Ramos (cell line): ENCODE measurements at regions not wholly inside any gene's neighbourhood (a gene's known extent, or its start where the extent isn't known, plus 50 kb on each side); places are given as distances from the start of the nearest gene placed in this dataset.

ENCODE experiments used
- in situ Hi-C: fragments of 300-500 bp; cut with MboI; formaldehyde crosslinking; loops from one replicate; pipeline ENCODE4 v1.14.3; 2022; ENCODE audit warnings: low sequenced_read_pairs; ENCODE audit not compliant: unreplicated experiment

DNA sequence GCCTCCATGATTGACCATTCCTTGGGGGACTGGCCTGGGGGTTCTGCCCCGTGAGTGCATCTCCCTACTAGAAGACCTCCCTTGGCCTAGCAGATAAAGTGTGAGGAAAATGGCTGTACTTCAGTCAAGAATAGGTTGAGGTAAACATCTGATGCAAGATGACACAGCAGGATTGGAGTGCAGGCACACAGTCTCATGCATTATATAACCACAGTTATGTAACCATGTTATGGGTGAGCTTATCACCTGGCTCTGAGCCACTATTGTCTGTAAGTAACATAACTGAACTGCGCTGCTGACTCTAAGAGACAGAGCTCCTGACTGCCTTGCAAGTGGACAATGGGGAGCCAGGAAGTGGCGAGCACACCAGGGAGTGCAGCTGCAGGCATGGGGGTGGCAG is 378.7 kb upstream of the ANO5 start:
- in situ Hi-C loops = no loop called here

DNA sequence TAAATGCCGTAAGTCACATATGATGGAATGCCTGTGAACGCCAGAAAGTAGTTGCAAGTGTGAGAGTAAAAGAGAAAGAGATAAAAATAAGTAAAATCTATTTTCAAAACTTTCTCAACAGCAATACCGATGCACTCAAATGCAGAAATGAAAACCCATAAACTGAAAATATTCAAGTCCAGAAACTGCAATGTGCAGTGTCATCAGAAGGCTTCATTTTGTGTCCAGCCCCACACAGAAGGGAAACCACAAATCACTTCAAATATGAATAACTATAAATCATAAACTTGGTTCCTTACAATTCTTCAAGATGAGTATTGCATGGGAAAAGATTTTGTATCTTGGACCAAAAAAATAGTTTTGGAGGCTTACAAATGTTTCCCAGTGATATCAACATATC is 375.2 kb upstream of the ANO5 start:
- in situ Hi-C loops = no loop called here

DNA sequence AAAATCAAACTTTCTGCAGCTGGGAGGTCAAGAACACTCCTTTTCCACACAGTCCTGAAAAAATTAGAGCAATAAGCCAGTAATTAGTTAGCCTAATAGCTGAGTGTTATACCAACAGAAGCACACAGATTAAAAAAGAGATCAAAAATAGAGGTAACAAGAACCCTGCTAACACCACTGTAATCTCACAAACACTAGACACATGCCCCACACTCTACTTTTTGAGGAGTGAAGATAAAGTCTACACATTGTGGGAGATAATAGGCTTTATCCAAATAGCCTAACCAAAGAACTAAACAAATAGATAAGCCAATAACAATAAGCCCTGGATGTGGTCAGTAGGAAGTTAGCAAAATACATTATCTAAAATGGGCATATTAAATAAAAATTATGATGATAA is 372.7 kb upstream of the ANO5 start:
- in situ Hi-C loops = no loop called here

DNA sequence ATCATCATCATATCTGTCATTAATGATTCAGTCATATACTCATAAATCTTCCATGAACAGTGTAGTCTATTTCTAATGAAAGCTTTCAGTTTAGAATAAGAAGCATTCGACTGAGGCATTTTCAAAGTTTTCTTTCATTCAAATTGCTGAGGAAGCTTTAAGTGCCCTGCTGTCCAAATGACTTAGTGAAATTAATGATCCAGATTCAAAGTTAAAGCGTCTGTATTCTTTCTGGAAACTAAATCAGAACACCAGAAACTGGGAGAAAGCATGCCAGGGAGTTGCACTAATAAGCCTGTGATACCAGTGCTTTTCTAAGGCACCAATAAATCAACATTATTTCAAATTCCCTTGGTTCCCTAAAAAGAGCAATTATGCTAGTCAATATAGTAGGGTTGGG is 367.8 kb upstream of the ANO5 start:
- in situ Hi-C loops = no loop called here

DNA sequence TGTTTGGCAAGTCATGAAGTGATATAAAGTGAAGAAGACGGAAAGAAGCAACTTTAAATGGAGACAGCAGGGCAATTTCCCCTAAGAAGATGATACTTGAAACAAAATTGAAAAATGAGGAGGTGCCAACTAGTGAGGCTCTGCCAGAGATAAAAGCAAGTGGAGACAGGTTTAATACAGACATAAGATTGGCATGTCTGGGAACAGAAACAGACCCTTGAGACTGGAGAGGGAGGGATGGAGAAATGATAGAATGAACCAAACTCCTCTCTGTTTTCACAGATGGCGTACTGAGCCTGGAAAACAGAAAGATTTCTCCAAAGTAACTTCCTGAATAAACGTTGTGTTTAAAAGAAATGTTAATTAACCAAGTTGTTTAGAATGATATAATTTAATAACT is 354.5 kb upstream of the ANO5 start:
- in situ Hi-C loops = no loop called here

DNA sequence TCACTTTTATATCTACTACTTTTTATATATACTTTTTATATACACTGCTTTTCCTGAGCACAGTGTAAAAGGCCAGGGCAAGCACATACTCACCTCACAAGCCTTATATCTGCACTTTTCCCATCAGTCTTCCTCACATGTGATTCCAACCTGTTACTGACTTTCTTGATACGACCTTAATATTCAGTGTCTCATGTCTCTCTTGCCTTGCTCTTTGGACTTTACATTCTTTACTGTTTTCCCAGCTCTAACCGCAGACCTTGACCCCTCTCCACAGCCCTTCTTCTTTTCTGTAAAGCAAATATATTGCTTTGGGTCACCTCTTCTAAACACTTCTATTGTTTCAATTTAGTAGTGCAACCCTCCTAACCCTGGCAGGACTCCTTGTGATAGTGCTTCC is 353.1 kb upstream of the ANO5 start:
- in situ Hi-C loops = no loop called here

DNA sequence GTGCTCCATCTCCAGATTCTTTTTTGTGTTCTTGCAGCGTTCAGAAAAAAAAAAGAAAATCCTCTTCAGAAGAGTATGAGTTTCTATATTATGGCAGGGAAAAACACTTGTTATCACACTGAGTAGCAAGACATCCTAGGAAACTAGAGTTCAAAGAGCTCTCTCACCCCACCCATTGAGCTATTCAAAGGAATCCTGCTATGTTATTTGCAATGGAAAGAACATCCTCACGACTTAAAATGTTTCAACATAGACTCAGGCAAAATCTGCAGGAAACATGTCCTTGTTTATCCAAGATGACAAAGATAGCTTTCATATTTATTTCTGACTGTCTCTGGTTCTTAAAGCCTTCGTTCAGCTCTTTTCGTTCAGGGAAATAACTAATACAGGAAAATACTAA is 331.6 kb upstream of the ANO5 start:
- in situ Hi-C loops = no loop called here

DNA sequence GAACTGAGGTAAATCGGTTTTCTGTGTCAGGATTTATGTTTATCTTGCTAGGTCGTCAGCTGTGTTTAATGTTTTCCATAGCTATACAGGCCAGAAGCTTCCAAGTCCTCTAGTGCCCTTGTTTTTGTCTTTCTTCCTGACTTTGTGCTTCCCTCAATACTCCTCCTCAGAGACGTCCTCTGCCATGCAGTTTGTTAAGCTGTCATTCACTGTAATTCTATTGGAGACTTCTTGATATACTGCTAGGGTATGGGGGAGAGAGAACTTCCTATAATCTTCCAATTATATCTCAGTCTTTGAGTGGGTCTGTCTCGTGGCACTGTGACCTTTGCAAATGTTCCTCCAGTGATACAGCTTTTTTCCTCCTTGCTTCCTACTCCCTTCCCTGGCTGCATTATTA is 327.3 kb upstream of the ANO5 start:
- in situ Hi-C loops = no loop called here

DNA sequence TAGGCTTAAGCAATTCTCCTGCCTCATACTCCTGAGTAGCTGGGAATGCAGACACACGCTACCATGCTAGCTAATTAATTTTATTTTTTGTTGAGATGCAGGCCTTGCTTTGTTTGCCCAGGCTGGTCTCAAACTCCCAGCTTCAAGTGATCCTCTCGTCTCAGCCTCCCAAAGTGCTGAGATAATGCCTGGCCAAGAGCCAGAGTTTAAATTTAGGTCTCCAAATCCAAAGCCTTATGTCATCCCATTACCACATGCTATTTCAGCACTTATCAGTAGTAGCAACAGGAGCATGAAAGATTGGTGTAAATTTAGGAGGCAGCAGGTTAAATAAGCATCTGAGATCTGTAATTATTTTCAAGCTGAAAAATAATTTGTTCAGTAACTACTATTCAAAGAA is 326.1 kb upstream of the ANO5 start:
- in situ Hi-C loops = no loop called here

DNA sequence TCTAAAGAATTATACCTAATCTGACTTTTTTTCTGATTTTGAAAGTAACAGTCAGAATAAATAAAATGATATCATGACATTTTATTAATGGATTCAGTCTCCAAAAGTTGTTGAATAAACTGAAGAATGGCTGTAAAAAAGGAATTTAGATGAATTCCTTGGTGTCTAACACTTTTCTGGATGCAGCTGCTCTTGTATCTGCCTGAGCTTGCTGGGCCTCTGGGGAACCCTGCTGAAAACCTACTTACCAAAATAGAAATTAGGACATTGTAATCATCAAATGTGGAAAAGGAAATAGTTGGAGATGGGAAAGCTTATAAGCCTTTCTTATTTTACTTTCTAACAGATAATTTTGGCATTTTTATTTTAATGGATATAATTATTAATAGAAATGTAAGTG is 315.7 kb upstream of the ANO5 start:
- in situ Hi-C loops = no loop called here

DNA sequence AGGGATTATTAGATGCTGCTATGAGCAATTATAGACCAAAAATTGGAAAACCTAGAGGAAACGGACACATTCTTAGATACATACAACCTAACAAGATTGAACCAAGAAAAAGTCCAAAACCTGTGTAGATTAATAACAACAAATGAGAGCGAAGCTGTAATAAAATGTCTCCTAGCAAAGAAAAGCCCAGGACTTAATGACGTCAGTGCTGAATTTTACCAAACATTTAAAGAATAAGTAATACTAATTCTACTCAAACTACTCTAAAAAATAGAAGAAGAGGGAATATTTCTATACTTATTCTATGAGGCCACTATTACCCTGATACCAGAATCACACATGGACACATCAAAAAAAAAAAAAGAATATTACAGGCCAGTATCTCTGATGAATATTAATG is 309.5 kb upstream of the ANO5 start:
- in situ Hi-C loops = no loop called here

DNA sequence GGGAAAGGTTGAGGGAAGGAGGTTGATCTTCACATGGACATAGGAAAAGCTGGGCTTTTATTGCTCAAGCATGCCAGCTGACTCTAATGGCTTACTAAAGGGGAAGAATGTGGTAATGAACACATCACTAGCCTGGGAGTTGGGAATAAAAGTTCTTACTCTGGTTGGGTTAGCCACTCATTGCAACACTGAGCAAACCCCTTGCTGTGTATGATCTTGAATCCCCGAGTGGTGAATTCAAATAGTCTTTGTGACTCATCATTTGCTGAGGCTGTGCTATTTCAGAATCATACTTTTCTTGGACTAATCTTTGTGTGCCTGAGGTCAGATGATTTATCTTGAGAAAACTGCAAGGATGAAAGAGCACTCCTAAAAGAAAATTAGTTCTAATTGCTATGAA is 304.1 kb upstream of the ANO5 start:
- in situ Hi-C loops = no loop called here

DNA sequence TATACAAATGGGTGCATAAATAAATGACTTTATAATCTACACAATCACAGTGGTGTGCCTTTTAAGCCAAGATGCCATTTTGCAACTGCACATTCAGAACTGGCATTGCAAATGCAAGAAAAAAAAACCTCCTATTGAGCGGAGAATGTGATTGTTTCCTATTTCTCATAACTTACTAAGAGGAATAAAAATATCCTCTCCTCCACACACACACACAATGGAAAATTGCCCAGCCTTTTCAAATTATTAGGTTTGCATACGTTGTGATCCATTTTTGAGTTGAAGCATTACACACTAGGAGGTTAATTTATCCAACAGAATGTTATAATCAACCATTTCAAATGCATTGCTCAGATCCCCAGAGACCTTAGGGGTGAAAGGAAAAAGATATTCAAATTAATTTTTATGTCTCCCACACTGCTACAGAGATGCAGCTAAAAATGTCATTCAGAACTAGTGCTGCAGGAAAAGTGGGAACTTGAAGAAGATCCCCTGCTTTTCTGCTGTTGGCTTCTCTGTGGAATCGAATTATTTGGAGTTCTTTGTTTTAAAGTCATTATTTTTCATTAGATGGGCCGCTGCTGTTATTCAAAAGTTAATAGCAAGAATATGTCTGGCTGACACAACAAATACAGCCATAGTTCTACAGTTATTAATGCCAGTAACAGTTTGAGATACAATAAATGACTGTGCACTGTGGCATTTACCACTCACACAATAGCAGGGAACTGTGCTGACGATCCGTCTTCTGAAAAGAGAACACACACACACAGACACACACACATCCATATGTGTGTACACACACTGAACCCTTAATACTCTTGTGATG is 299.9 kb upstream of the ANO5 start:
- in situ Hi-C loops = no loop called here

DNA sequence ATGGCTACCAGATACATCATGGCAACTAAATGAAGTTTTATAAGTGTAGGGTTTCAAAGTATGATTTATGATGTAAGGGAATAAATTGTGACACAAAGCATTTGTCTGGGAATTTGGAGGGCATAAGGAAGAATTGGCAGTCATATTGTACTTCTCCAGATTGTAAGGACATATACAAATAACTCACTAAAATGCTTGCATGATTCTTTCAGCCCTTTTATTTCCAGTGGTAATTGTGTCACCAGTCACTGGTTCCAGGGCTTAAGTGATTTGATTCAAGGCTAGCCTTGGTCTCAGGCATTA is 299.4 kb upstream of the ANO5 start:
- in situ Hi-C loops = no loop called here

DNA sequence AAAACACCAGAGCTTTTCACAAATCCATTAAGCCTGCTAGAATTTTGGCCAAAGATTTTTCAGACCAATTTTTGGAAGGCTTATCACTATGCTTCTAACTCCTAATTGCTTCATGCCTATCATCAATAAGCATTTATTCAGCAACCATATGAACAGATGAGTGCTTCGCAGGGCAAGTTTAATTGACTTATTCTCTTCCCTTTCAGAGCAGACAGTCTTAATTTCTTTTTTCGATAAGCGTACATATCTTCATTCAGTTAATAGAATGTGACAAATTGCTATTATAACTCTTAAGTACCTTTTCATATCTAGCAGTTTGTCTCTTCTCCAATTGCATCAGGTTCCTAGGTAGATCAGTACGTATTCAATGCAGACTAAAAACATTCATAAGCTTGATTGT is 298.4 kb upstream of the ANO5 start:
- in situ Hi-C loops = no loop called here

DNA sequence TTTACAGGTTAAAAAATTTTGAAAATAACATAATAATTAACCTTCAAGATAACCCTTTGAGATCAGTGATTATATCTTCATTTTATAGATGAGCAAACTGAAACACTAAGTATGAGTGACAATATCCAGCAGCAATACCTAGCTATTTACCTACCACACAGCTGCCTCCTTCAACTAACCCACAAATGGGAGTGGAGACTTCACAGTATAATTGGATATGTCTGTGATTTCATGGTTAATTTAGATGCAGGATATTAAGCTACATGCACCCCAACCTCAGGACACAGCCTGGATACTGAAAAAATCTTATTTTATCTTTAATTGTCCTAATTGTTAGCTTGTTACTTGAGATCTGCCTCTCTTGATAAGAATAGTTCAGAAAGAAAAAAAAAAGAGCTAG is 297.2 kb upstream of the ANO5 start:
- in situ Hi-C loops = no loop called here

DNA sequence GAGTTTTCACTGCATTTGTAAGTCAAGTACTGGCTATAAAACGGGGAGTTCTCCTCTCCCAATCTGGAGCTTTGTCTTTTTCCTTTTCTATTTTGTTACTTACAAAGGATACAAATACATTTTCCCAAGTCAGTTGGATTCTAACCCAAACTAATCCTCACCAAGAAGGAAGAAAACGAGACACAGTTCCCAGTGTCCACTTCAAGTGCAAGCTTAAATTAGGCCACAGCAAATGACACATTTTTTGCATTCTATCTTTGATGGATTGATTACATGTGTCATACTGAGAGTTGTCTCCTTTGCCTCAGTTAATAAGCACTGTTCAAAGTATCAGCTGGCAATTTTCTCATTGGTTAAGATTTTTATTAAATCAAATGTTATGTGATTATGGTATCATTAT is 296.7 kb upstream of the ANO5 start:
- in situ Hi-C loops = no loop called here

DNA sequence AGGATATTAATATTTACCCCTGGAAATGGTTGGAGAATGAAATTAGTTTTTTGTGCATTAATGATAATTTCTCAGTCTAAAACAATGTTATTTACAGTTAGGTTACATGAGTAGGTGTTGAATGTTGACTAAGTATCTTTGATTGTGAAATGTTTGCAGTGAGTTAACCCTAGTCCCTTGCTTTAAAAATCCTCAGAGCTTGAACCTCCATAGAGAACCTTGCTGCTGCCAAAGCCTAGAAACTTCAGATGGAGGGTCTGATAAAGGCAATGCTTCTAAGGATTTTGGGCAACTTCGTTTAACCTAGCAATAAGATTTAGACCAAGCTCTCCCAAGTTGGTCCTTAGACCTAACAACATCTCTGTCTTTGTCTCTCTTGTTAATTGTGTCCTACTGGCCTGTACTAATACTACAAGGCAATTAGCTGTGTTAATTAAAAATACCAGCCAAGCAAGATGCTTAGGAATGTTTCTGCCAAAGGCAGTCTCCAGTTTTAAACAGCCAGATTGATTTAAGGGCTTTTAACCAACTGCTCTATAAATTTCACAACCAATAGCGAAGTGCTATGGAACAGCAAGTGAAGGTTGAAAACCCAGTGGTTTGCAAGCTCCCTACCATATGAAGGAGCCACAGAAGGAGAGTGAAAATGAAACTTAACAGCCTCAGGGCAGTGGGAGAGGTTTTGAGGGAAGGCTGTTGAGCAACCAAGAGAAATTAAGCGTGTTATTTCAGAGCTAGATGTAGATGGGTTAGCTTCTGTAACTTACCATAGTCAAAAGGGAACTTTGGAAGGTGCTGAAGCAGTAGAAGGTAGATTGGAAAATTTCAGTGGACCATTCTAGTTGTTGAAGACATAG is 295.9 kb upstream of the ANO5 start:
- in situ Hi-C loops = no loop called here

DNA sequence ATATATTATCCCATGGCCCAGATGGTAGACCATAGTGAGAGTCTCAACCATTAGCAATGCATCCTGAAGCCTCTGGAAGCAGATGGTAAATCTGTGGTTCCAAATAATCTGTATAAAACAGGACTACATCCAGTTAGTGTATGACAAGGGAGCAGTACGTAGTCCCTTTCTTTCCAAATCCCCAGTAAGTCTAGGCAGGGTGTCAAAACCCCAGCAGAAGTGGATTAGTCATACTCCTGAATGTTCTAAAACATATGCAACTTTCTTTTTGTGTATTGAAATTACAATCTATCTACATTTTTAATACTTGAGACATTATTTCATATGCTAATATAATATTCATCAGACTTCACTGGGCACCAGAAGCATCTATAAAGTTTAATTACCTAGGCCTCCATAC is 295.1 kb upstream of the ANO5 start:
- in situ Hi-C loops = no loop called here

DNA sequence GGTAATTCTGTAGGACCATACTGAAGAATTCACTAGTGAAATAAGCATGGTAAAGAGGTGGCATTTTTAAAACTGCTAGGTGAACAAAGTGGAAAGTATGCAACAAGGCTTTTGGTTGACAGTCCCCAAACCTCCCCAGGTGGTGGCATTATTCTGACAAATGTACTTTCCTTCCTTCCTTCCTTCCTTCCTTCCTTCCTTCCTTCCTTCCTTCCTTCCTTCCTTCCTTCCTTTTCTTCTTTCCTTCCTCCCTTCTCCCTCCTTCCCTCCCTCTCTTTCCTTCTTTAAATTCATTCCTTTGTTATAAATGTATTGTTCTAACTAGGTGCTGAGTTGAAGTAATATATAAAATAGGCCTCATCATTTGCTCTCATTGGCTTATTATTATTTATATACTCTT is 284.7 kb upstream of the ANO5 start:
- in situ Hi-C loops = no loop called here

DNA sequence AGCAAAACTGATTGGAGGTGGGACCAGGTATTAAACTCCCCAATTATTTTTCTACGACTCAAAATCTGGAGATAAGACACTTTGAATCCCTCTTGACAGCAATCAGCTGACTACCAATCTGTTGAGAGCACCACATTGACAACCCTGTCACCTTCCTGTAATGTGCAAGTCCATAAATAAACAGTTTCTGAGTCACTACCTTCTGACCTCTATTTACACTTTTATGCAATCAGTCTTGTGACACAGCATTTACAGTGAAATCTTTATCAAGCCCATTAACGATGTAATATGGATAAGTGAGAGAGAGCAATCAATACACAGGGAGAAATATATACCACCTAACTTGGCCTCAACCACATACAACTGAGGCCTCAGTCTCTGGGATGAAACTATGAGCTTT is 283.7 kb upstream of the ANO5 start:
- in situ Hi-C loops = no loop called here

DNA sequence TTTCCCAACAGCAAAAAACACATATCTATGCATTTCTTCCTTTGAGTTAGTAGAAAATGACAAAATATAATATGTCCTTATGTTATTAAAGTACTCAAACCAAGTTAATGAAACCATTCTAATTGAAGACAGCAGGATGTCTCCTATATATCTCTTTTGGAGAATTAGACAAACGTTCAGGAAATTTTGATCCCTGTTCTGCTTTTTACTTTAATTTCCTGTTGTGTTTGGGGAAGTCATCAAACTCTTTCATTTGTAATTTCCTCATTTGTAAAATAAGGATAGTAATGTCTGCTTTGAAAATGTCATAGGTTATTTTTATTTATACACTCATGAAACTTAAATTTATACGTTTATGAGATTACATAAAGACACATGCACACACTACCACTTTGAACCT is 281.8 kb upstream of the ANO5 start:
- in situ Hi-C loops = no loop called here
